SK-N-SH (cell line): ENCODE measurements at regions not wholly inside any gene's neighbourhood (a gene's known extent, or its start where the extent isn't known, plus 50 kb on each side); places are given as distances from the start of the nearest gene placed in this dataset.

Experiments used
- CTCF ChIA-PET: fragments of 300-600, 350-600 bp; formaldehyde crosslinking; extraction: SDS; loops from one replicate; lab custom pipeline; 2021; lab: Yijun Ruan, JAX
- POLR2A ChIA-PET: fragments of 350-600 bp; sonication (Branson Sonifier 250); formaldehyde crosslinking; extraction: SDS; loops from one replicate; lab custom pipeline; 2020; ENCODE audit warnings: antibody characterized with exemption, inconsistent platforms; lab: Yijun Ruan, JAX
- DNase-seq: peaks from one replicate; pipeline ENCODE4 v3.0.0; 2012
- H2AFZ ChIP-seq: fragments of 200-600 bp; sonication (generic); 2 replicates; pipeline ENCODE4 v1.8.1; 2016; ENCODE audit warnings: antibody characterized with exemption, mild to moderate bottlenecking, low read depth
- H3F3A ChIP-seq: fragments of 200-600 bp; sonication (generic); replicated peaks from 2 replicates; pipeline ENCODE3; 2016; ENCODE audit warnings: antibody characterized with exemption, mild to moderate bottlenecking; ENCODE audit not compliant: insufficient read depth
- H3K27ac ChIP-seq, 2 experiments: fragments of 200-500 bp in 1 of 2; fragments of 200-600 bp in 1 of 2; sonication (Bioruptor generic) in 1 of 2; sonication (generic), shearing (Covaris generic) in 1 of 2; 2 replicates each; pipeline versions ENCODE4 v1.5.1 to v1.6.1; 2014 to 2016; ENCODE audit warnings: low read depth in 2 of 2, inconsistent platforms in 1 of 2, low read length in 1 of 2, mild to moderate bottlenecking in 1 of 2, mixed read lengths in 1 of 2
- H3K27me3 ChIP-seq: fragments of 200-600 bp; sonication (generic), shearing (Covaris generic); 2 replicates; pipeline ENCODE4 v1.6.1; 2016; ENCODE audit warnings: mixed run types; ENCODE audit not compliant: insufficient read depth
- H3K36me3 ChIP-seq, 2 experiments: fragments of 200-500 bp in 1 of 2; fragments of 200-600 bp in 1 of 2; sonication (Bioruptor generic) in 1 of 2; sonication (generic) in 1 of 2; replicated peaks in 1 of 2; 2 replicates each; pipeline versions ENCODE3 to v1.5.1; 2014 to 2016; ENCODE audit warnings: low read length in 1 of 2, mild to moderate bottlenecking in 1 of 2; ENCODE audit not compliant: insufficient read depth in 2 of 2, control insufficient read depth in 1 of 2
- H3K4me1 ChIP-seq, 2 experiments: fragments of 200-500 bp in 1 of 2; fragments of 200-600 bp in 1 of 2; sonication (Bioruptor generic) in 1 of 2; sonication (generic), shearing (Covaris generic) in 1 of 2; 2 replicates each; pipeline versions ENCODE4 v1.5.1 to v1.6.1; 2014 to 2016; ENCODE audit warnings: low read depth in 1 of 2, low read length in 1 of 2, mixed run types in 1 of 2; ENCODE audit not compliant: insufficient read depth in 2 of 2, control insufficient read depth in 1 of 2
- H3K4me2 ChIP-seq: fragments of 200-600 bp; sonication (generic), shearing (Covaris generic); 2 replicates; pipeline ENCODE4 v1.6.1; 2017; ENCODE audit warnings: mixed run types
- H3K4me3 ChIP-seq, 2 experiments: fragments of 200-500 bp in 1 of 2; fragments of 200-600 bp in 1 of 2; sonication (Bioruptor generic) in 1 of 2; sonication (generic), shearing (Covaris generic) in 1 of 2; 2 replicates each; pipeline versions ENCODE4 v1.5.1 to v1.8.1; 2014 to 2016; ENCODE audit warnings: low read depth in 2 of 2, inconsistent platforms in 1 of 2, low read length in 1 of 2, mild to moderate bottlenecking in 1 of 2, mixed read lengths in 1 of 2, moderate library complexity in 1 of 2
- H3K79me2 ChIP-seq: fragments of 200-600 bp; sonication (generic); 2 replicates; pipeline ENCODE4 v1.8.1; 2017; ENCODE audit warnings: mild to moderate bottlenecking; ENCODE audit not compliant: insufficient read depth
- H3K9ac ChIP-seq: fragments of 200-600 bp; sonication (generic); 2 replicates; pipeline ENCODE4 v1.6.1; 2017; ENCODE audit warnings: mixed run types
- H3K9me2 ChIP-seq: fragments of 200-600 bp; sonication (generic); 2 replicates; pipeline ENCODE4 v1.6.1; 2017; ENCODE audit warnings: mixed run types
- H3K9me3 ChIP-seq: fragments of 200-600 bp; sonication (generic); 2 replicates; pipeline ENCODE4 v1.6.1; 2017; ENCODE audit warnings: mixed run types, mild to moderate bottlenecking, moderate library complexity
- H4K20me1 ChIP-seq: fragments of 200-600 bp; sonication (generic); 2 replicates; pipeline ENCODE4 v1.6.1; 2017; ENCODE audit warnings: mild to moderate bottlenecking, mixed run types; ENCODE audit not compliant: insufficient read depth
- ELF1 ChIP-seq: IDR thresholded peaks from 2 replicates; pipeline ENCODE4 v1.4.0; 2012
- FOXJ3 ChIP-seq: sonication (generic); formaldehyde crosslinking; IDR thresholded peaks from 2 replicates; pipeline ENCODE4 v1.5.1; 2020; ENCODE audit warnings: mild to moderate bottlenecking, missing genetic modification reagents
- MEF2A ChIP-seq: IDR thresholded peaks from 2 replicates; pipeline ENCODE4 v1.4.0; 2012; ENCODE audit warnings: low read depth, borderline replicate concordance
- MXI1 ChIP-seq: IDR thresholded peaks from 2 replicates; pipeline ENCODE4 v1.6.1; 2012; ENCODE audit warnings: mild to moderate bottlenecking, low read depth, low read length, improper control_type of control experiment
- NFIC ChIP-seq: IDR thresholded peaks from 2 replicates; pipeline ENCODE4 v1.4.0; 2012; ENCODE audit warnings: borderline replicate concordance
- NRF1 ChIP-seq: IDR thresholded peaks from 2 replicates; pipeline ENCODE4 v1.6.1; 2012; ENCODE audit warnings: low read depth, mild to moderate bottlenecking, low read length
- RAD21 ChIP-seq: IDR thresholded peaks from 2 replicates; pipeline ENCODE4 v1.6.1; 2012; ENCODE audit warnings: mild to moderate bottlenecking, low read length
- RCOR1 ChIP-seq: fragments of 150-350 bp; IDR thresholded peaks from 2 replicates; pipeline ENCODE4 v1.6.1; 2017; ENCODE audit warnings: antibody characterized with exemption, low read length
- RFX5 ChIP-seq: IDR thresholded peaks from 2 replicates; pipeline ENCODE4 v1.6.1; 2012; ENCODE audit warnings: mild to moderate bottlenecking, improper control_type of control experiment, low read length
- SIN3A ChIP-seq: IDR thresholded peaks from 2 replicates; pipeline ENCODE4 v1.6.1; 2012; ENCODE audit warnings: low read depth, mild to moderate bottlenecking, low read length, moderate library complexity, borderline replicate concordance
- SMC3 ChIP-seq: IDR thresholded peaks from 2 replicates; pipeline ENCODE4 v1.6.1; 2012; ENCODE audit warnings: low read depth, low read length, improper control_type of control experiment
- TCF12 ChIP-seq: IDR thresholded peaks from 2 replicates; pipeline ENCODE4 v1.4.0; 2012
- TEAD4 ChIP-seq: IDR thresholded peaks from 2 replicates; pipeline ENCODE4 v1.4.0; 2012; ENCODE audit warnings: mild to moderate bottlenecking, borderline replicate concordance; ENCODE audit not compliant: insufficient read depth
- USF1 ChIP-seq: IDR thresholded peaks from 2 replicates; pipeline ENCODE4 v1.4.0; 2012; ENCODE audit warnings: low read depth, borderline replicate concordance
- USF2 ChIP-seq: fragments of 150-350 bp; IDR thresholded peaks from 2 replicates; pipeline ENCODE4 v1.6.1; 2017; ENCODE audit warnings: antibody characterized with exemption, low read length, low read depth, borderline replicate concordance
- ZBTB33 ChIP-seq: IDR thresholded peaks from 2 replicates; pipeline ENCODE4 v1.4.0; 2012; ENCODE audit warnings: low read depth, borderline replicate concordance
- WGBS: methylation state at CpG from one replicate; pipeline ENCODE4 v1.1.6; 2017; ENCODE audit warnings: low lambda C conversion rate; 5-methylcytosine and 5-hydroxymethylcytosine counted together
- TF ChIP-seq, protein P1 (sequence below): fragments of 200-600 bp; sonication (generic); IDR thresholded peaks from 2 replicates; pipeline ENCODE4 v1.6.1; 2017; ENCODE audit warnings: antibody characterized with exemption, mild to moderate bottlenecking, moderate library complexity
- TF ChIP-seq, protein P2 (sequence below): IDR thresholded peaks from 2 replicates; pipeline ENCODE4 v1.6.1; 2012; ENCODE audit warnings: mild to moderate bottlenecking, low read depth, low read length, moderate library complexity
- TF ChIP-seq, protein P3 (sequence below): fragments of 150-350 bp; IDR thresholded peaks from 2 replicates; pipeline ENCODE4 v1.6.1; 2016; ENCODE audit warnings: mild to moderate bottlenecking, low read depth, low read length

DNA sequence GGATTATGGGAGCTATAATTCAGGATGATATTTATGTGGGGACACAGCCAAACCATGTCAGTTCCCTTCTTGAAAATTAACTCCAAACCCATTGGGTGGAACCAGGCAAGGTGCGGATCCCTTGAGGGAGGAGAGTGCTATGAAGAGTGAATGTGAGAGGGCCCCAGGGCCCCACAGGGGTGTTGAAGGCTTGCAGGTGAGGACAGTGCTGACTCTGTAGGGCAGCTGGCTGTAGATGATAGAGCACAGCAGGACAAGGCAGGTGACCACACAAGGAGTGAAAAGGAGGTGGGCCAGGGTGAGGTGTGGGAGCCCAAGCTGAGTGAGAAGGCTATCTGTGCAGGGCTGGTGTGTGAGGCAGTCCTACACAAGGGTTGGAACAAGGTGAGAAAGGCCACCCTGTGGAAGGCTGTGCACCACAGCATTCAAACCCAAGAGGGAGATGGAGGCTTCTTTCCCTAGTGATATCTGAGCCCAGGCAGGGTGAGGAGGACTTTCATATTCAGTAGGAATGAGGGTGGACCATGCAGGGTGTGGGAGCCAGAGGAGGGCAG, 746.0 kb upstream of the CELF2 start:
- no peak overlapping the region for H3K9ac ChIP-seq
- no peak overlapping the region for H3K4me3 ChIP-seq
- H3K4me2 ChIP-seq, result no peak overlapping the region
- DNase-seq, result no peak
- no peak overlapping the region for H2AFZ ChIP-seq
- H3K9me3 ChIP-seq, result no peaks in the 10 kb centered on the region
- H3K27ac ChIP-seq, result no peak overlapping the region
- H3K79me2 ChIP-seq, result no peaks in the 10 kb centered on the region
- ChIA-PET POLR2A (no interaction called here), CTCF (no interaction called here)
- H3K4me1 ChIP-seq, result no peaks in the 10 kb centered on the region
- no peaks in the 10 kb centered on the region for H3F3A ChIP-seq
- TF ChIP-seq, protein P1, sequence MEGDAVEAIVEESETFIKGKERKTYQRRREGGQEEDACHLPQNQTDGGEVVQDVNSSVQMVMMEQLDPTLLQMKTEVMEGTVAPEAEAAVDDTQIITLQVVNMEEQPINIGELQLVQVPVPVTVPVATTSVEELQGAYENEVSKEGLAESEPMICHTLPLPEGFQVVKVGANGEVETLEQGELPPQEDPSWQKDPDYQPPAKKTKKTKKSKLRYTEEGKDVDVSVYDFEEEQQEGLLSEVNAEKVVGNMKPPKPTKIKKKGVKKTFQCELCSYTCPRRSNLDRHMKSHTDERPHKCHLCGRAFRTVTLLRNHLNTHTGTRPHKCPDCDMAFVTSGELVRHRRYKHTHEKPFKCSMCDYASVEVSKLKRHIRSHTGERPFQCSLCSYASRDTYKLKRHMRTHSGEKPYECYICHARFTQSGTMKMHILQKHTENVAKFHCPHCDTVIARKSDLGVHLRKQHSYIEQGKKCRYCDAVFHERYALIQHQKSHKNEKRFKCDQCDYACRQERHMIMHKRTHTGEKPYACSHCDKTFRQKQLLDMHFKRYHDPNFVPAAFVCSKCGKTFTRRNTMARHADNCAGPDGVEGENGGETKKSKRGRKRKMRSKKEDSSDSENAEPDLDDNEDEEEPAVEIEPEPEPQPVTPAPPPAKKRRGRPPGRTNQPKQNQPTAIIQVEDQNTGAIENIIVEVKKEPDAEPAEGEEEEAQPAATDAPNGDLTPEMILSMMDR, result no peak
- TF ChIP-seq TCF12 (no peak), MXI1 (no peak), ZBTB33 (no peak), MEF2A (no peak), RCOR1 (no peak), FOXJ3 (no peak), USF1 (no peak), RFX5 (no peak), NFIC (no peak), USF2 (no peak), NRF1 (no peak), ELF1 (no peak), SIN3A (no peak), TEAD4 (no peak), SMC3 (no peak), RAD21 (no peak)
- TF ChIP-seq, protein P2, sequence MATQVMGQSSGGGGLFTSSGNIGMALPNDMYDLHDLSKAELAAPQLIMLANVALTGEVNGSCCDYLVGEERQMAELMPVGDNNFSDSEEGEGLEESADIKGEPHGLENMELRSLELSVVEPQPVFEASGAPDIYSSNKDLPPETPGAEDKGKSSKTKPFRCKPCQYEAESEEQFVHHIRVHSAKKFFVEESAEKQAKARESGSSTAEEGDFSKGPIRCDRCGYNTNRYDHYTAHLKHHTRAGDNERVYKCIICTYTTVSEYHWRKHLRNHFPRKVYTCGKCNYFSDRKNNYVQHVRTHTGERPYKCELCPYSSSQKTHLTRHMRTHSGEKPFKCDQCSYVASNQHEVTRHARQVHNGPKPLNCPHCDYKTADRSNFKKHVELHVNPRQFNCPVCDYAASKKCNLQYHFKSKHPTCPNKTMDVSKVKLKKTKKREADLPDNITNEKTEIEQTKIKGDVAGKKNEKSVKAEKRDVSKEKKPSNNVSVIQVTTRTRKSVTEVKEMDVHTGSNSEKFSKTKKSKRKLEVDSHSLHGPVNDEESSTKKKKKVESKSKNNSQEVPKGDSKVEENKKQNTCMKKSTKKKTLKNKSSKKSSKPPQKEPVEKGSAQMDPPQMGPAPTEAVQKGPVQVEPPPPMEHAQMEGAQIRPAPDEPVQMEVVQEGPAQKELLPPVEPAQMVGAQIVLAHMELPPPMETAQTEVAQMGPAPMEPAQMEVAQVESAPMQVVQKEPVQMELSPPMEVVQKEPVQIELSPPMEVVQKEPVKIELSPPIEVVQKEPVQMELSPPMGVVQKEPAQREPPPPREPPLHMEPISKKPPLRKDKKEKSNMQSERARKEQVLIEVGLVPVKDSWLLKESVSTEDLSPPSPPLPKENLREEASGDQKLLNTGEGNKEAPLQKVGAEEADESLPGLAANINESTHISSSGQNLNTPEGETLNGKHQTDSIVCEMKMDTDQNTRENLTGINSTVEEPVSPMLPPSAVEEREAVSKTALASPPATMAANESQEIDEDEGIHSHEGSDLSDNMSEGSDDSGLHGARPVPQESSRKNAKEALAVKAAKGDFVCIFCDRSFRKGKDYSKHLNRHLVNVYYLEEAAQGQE, result no peak
- TF ChIP-seq, protein P3, sequence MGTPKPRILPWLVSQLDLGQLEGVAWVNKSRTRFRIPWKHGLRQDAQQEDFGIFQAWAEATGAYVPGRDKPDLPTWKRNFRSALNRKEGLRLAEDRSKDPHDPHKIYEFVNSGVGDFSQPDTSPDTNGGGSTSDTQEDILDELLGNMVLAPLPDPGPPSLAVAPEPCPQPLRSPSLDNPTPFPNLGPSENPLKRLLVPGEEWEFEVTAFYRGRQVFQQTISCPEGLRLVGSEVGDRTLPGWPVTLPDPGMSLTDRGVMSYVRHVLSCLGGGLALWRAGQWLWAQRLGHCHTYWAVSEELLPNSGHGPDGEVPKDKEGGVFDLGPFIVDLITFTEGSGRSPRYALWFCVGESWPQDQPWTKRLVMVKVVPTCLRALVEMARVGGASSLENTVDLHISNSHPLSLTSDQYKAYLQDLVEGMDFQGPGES, result no peak
- H4K20me1 ChIP-seq, result no peaks in the 10 kb centered on the region
- no peaks in the 10 kb centered on the region for H3K36me3 ChIP-seq
- 74% methylated on average over 1 of the region's 1 CpG for WGBS
- no peaks in the 10 kb centered on the region for H3K27me3 ChIP-seq
- no peaks in the 10 kb centered on the region for H3K9me2 ChIP-seq
